ENCODE measurements at regions not wholly inside any gene's neighbourhood (a gene's known extent, or its start where the extent isn't known, plus 50 kb on each side); places are given as distances from the start of the nearest gene placed in this dataset.
"Not testable (repeated sequence)": the region's sequence is repeated elsewhere in the genome, so short reads cannot be mapped to it uniquely, and the experiment has no call there.

- DNase-seq (ENCODE audit: low spot score), result not testable (repeated sequence)
Measured at GRCh38 chr2:111478335-111478734, 357.6 kb downstream of the BCL2L11 start.

GRCh38 chr2:111478871-111479318 is 358.2 kb downstream of the BCL2L11 start:
- DNase-seq (ENCODE audit: low spot score), result not testable (repeated sequence)

- not testable (repeated sequence) for DNase-seq (ENCODE audit: low spot score)
Measured at GRCh38 chr2:111480016-111480625, 359.4 kb downstream of the BCL2L11 start.

GRCh38 chr2:111480633-111481032 is 359.9 kb downstream of the BCL2L11 start:
- DNase-seq (ENCODE audit: low spot score), result not testable (repeated sequence)

- DNase-seq (ENCODE audit: low spot score), result not testable (repeated sequence)
Measured at GRCh38 chr2:111481219-111481618, 360.5 kb downstream of the BCL2L11 start.

GRCh38 chr2:111482987-111483679 is 362.4 kb downstream of the BCL2L11 start:
- not testable (repeated sequence) for DNase-seq (ENCODE audit: low spot score)

- not testable (repeated sequence) for DNase-seq (ENCODE audit: low spot score)
Measured at GRCh38 chr2:111484097-111484496, 363.4 kb downstream of the BCL2L11 start.

- not testable (repeated sequence) for DNase-seq (ENCODE audit: low spot score)
Measured at GRCh38 chr2:111485895-111486294, 365.2 kb downstream of the BCL2L11 start.

GRCh38 chr2:111488451-111488850 is 367.7 kb downstream of the BCL2L11 start:
- DNase-seq (ENCODE audit: low spot score), result not testable (repeated sequence)

- DNase-seq (ENCODE audit: low spot score), result not testable (repeated sequence)
Measured at GRCh38 chr2:111489460-111489859, 368.7 kb downstream of the BCL2L11 start.

- DNase-seq (ENCODE audit: low spot score), result not testable (repeated sequence)
Measured at GRCh38 chr2:111491181-111491580, 370.5 kb downstream of the BCL2L11 start.

GRCh38 chr2:111491614-111492013 is 370.9 kb downstream of the BCL2L11 start:
- not testable (repeated sequence) for DNase-seq (ENCODE audit: low spot score)

- DNase-seq (ENCODE audit: low spot score), result not testable (repeated sequence)
Measured at GRCh38 chr2:111492995-111493719, 372.4 kb downstream of the BCL2L11 start.

GRCh38 chr2:111493720-111494078 is 373.0 kb downstream of the BCL2L11 start:
- not testable (repeated sequence) for DNase-seq (ENCODE audit: low spot score)

GRCh38 chr2:111494288-111494980 is 373.7 kb downstream of the BCL2L11 start:
- DNase-seq (ENCODE audit: low spot score), result not testable (repeated sequence)

GRCh38 chr2:111494981-111495315 is 374.2 kb downstream of the BCL2L11 start:
- not testable (repeated sequence) for DNase-seq (ENCODE audit: low spot score)

GRCh38 chr2:111495636-111496035 is 374.9 kb downstream of the BCL2L11 start:
- not testable (repeated sequence) for DNase-seq (ENCODE audit: low spot score)

GRCh38 chr2:111496176-111496575 is 375.5 kb downstream of the BCL2L11 start:
- not testable (repeated sequence) for DNase-seq (ENCODE audit: low spot score)

- DNase-seq (ENCODE audit: low spot score), result not testable (repeated sequence)
Measured at GRCh38 chr2:111496860-111497259, 376.1 kb downstream of the BCL2L11 start.

- DNase-seq (ENCODE audit: low spot score), result not testable (repeated sequence)
Measured at GRCh38 chr2:111497270-111497669, 376.6 kb downstream of the BCL2L11 start.

GRCh38 chr2:111500536-111501062 is 379.9 kb downstream of the BCL2L11 start:
- not testable (repeated sequence) for DNase-seq (ENCODE audit: low spot score)
